ENCODE measurements at regions not wholly inside any gene's neighbourhood (a gene's known extent, or its start where the extent isn't known, plus 50 kb on each side); places are given as distances from the start of the nearest gene placed in this dataset.

DNA sequence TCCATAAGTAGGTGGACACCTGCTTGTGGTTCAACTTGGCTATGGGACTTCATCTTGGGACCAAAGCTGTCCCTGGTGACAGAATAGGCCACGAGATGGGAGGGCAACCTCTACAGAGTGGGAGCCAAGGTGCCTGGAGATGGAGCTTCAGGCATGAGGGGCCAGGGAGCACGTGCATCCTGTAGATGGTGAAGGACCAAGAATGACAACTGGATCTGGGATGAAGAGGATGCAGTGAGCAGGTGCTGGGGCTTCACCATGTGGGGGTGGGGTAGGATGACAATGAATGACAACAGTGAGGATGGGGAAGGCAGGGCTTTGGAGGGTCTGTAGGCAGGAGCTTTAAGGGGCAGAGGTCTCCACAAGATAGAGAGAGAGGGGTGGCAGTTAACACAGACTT, 372.0 kb upstream of the B3GAT1 start:
- POLR2A ChIA-PET = no interaction called here
- in situ Hi-C loops (cut with HindIII; ENCODE audit: low pct_unique_long_range_greater_than_20kb, low sequenced_read_pairs) = no loop called here

GRCh38 chr11:134783234-134783633, 371.2 kb upstream of the B3GAT1 start:
- no peak for TF ChIP-seq SIN3A (IDR thresholded peaks at IDR 0.05; ENCODE audit: borderline replicate concordance, insufficient read depth, low read depth, low read length)
- TF ChIP-seq POLR2AphosphoS5 (IDR thresholded peaks at IDR 0.05; ENCODE audit: low read depth, low read length) = no peak
- TF ChIP-seq TCF7L2 (IDR thresholded peaks at IDR 0.05; ENCODE audit: low read depth, low read length) = no peak
- in situ Hi-C loops (cut with HindIII; ENCODE audit: low pct_unique_long_range_greater_than_20kb, low sequenced_read_pairs) = no loop called here
- DNase-seq (ENCODE audit: low read depth, low spot score) (no peak), ATAC-seq (no peak)
- no peak overlapping the region for H3K27ac ChIP-seq (ENCODE audit: low read length)
- no peaks in the 10 kb centered on the region for H3K4me1 ChIP-seq (ENCODE audit: control insufficient read depth, insufficient read depth, low read length)
- ChIA-PET POLR2A (no interaction called here), CTCF (no interaction called here)
- no TSS peak for BruUV-seq (replicated peaks)
- H3K4me3 ChIP-seq (ENCODE audit: low read depth in 2 of 2, low read length in 2 of 2) = no peak overlapping the region
- intact Hi-C loops (cut with micrococcal nuclease; ENCODE audit: unreplicated experiment) = no loop called here
- no peaks in the 10 kb centered on the region for H3K36me3 ChIP-seq (ENCODE audit: control insufficient read depth, insufficient read depth, low read length)
- no peaks in the 10 kb centered on the region for H3K9me3 ChIP-seq (ENCODE audit: control insufficient read depth, insufficient read depth, low read depth, low read length)
- peaks cover 9% of the 10 kb centered on the region for H3K27me3 ChIP-seq (ENCODE audit: control insufficient read depth, insufficient read depth, low read length)

More for the DNA sequence above, 372.0 kb upstream of the B3GAT1 start:
- Histone ChIP-seq H3K36me3 (ENCODE audit: control insufficient read depth, insufficient read depth, low read length) (no peaks in the 10 kb centered on the region), H3K4me3 (ENCODE audit: low read depth in 2 of 2, low read length in 2 of 2) (no peak overlapping the region), H3K27me3 (ENCODE audit: control insufficient read depth, insufficient read depth, low read length) (peaks cover 14% of the 10 kb centered on the region), H3K27ac (ENCODE audit: low read length) (no peak overlapping the region), H3K4me1 (ENCODE audit: control insufficient read depth, insufficient read depth, low read length) (no peaks in the 10 kb centered on the region), H3K9me3 (ENCODE audit: control insufficient read depth, insufficient read depth, low read depth, low read length) (no peaks in the 10 kb centered on the region)
- intact Hi-C loops (cut with micrococcal nuclease; ENCODE audit: unreplicated experiment) = no loop called here
- ATAC-seq = no peak
- no TSS peak for BruUV-seq (replicated peaks)
- CTCF ChIA-PET = no interaction called here
- TF ChIP-seq REST (IDR thresholded peaks at IDR 0.05; ENCODE audit: insufficient read depth in 1 of 2, low read depth in 2 of 2, low read length in 1 of 2) (no peak), POLR2AphosphoS5 (IDR thresholded peaks at IDR 0.05; ENCODE audit: low read depth, low read length) (no peak)
- DNase-seq (ENCODE audit: low read depth, low spot score) = no peak

DNA sequence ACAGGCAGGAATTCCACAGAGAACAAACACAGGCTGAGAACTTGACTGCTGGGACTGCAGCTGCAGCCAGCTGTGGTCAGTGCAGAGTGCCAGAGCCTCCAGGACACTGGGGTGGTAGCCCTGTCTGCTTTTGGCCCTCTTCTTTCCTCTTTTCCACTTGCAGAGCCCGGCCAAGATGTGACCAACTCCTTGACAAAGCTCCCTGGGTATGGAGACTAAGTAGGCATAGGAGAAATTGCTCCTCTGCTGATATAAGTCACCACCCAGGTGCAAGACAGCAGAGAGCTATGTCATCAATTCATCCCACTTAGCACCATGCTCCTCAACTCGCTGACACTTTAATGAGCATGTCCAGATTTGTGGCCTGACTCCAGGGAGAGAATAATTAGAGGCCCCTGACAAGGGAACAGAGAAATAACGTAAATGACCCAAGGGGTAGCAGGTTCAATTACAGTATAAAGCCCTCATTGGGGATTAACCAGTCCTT, 369.4 kb upstream of the B3GAT1 start:
- CTCF ChIA-PET = no interaction called here

More for the DNA sequence above, 369.4 kb upstream of the B3GAT1 start:
- Histone ChIP-seq H3K27ac (ENCODE audit: low read length) (no peak overlapping the region), H3K4me1 (ENCODE audit: control insufficient read depth, insufficient read depth, low read length) (no peaks in the 10 kb centered on the region), H3K9me3 (ENCODE audit: control insufficient read depth, insufficient read depth, low read depth, low read length) (no peaks in the 10 kb centered on the region), H3K36me3 (ENCODE audit: control insufficient read depth, insufficient read depth, low read length) (no peaks in the 10 kb centered on the region), H3K4me3 (ENCODE audit: low read depth in 2 of 2, low read length in 2 of 2) (no peak overlapping the region), H3K27me3 (ENCODE audit: control insufficient read depth, insufficient read depth, low read length) (peaks cover 10% of the 10 kb centered on the region)
- POLR2A ChIA-PET = no interaction called here
- TF ChIP-seq, protein P1, sequence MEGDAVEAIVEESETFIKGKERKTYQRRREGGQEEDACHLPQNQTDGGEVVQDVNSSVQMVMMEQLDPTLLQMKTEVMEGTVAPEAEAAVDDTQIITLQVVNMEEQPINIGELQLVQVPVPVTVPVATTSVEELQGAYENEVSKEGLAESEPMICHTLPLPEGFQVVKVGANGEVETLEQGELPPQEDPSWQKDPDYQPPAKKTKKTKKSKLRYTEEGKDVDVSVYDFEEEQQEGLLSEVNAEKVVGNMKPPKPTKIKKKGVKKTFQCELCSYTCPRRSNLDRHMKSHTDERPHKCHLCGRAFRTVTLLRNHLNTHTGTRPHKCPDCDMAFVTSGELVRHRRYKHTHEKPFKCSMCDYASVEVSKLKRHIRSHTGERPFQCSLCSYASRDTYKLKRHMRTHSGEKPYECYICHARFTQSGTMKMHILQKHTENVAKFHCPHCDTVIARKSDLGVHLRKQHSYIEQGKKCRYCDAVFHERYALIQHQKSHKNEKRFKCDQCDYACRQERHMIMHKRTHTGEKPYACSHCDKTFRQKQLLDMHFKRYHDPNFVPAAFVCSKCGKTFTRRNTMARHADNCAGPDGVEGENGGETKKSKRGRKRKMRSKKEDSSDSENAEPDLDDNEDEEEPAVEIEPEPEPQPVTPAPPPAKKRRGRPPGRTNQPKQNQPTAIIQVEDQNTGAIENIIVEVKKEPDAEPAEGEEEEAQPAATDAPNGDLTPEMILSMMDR (IDR thresholded peaks at IDR 0.05) = no peak
- TF ChIP-seq SIN3A (IDR thresholded peaks at IDR 0.05; ENCODE audit: borderline replicate concordance, insufficient read depth, low read depth, low read length) (no peak), POLR2AphosphoS5 (IDR thresholded peaks at IDR 0.05; ENCODE audit: low read depth, low read length) (no peak), REST (IDR thresholded peaks at IDR 0.05; ENCODE audit: insufficient read depth in 1 of 2, low read depth in 2 of 2, low read length in 1 of 2) (no peak), TCF7L2 (IDR thresholded peaks at IDR 0.05; ENCODE audit: low read depth, low read length) (no peak)
- ATAC-seq (no peak), DNase-seq (ENCODE audit: low read depth, low spot score) (no peak)
- in situ Hi-C loops (cut with HindIII; ENCODE audit: low pct_unique_long_range_greater_than_20kb, low sequenced_read_pairs) (no loop called here), intact Hi-C loops (cut with micrococcal nuclease; ENCODE audit: unreplicated experiment) (no loop called here)
- BruUV-seq (replicated peaks) = no TSS peak

Measured in Panc1 (cell line).